WTC11 (cell line): ENCODE measurements at regions not wholly inside any gene's neighbourhood (a gene's known extent, or its start where the extent isn't known, plus 50 kb on each side); places are given as distances from the start of the nearest gene placed in this dataset.

Experiments
- ATAC-seq: fragments of 200-7000 bp; cut with Tn5 transposase; 2 replicates; pipeline ENCODE4 v1.10.0; 2021; ENCODE audit warnings: mild to moderate bottlenecking, moderate library complexity
- CTCF ChIA-PET: fragments of 300-600 bp; sonication (Branson Sonifier 250); formaldehyde crosslinking; loops from one replicate; lab custom pipeline; 2021; ENCODE audit warnings: antibody characterized with exemption; lab: Charles Lee
- POLR2A ChIA-PET: fragments of 350-600 bp; sonication (Branson Sonifier 250); formaldehyde crosslinking; loops from one replicate; lab custom pipeline; 2021; ENCODE audit warnings: antibody characterized with exemption; lab: Charles Lee
- DNase-seq: peaks from one replicate; pipeline ENCODE4 v3.0.0; 2021; ENCODE audit warnings: low spot score
- H3K27ac Mint-ChIP-seq: 2 replicates; pipeline ENCODE4 v1.8.0; 2021; ENCODE audit warnings: mixed read lengths
- H3K27me3 Mint-ChIP-seq: 2 replicates; pipeline ENCODE4 v1.8.0; 2021; ENCODE audit warnings: low read depth, mild to moderate bottlenecking, moderate library complexity, mixed read lengths
- H3K36me3 Mint-ChIP-seq: 2 replicates; pipeline ENCODE4 v1.8.0; 2021; ENCODE audit warnings: mixed read lengths
- H3K4me1 Mint-ChIP-seq: 2 replicates; pipeline ENCODE4 v1.8.0; 2022; ENCODE audit warnings: mixed read lengths
- H3K4me3 Mint-ChIP-seq: 2 replicates; pipeline ENCODE4 v1.8.0; 2021; ENCODE audit warnings: mild to moderate bottlenecking, moderate library complexity, mixed read lengths
- H3K9me3 Mint-ChIP-seq: 2 replicates; pipeline ENCODE4 v1.8.0; 2021; ENCODE audit warnings: mixed read lengths
- ARID4B ChIP-seq: sonication (generic); formaldehyde crosslinking; IDR thresholded peaks from 2 replicates; pipeline ENCODE4 v1.8.0; 2023; ENCODE audit warnings: missing genetic modification reagents, mild to moderate bottlenecking, borderline replicate concordance
- ATF1 ChIP-seq: sonication (generic); formaldehyde crosslinking; IDR thresholded peaks from 2 replicates; pipeline ENCODE4 v1.8.1; 2023; ENCODE audit warnings: mild to moderate bottlenecking, moderate library complexity, missing genetic modification reagents
- CDX4 ChIP-seq: fragments of 250-450 bp; sonication (Bioruptor Pico); IDR thresholded peaks from 2 replicates; pipeline ENCODE4 v1.9.0; 2021; ENCODE audit warnings: moderate library complexity, mild to moderate bottlenecking, inconsistent platforms, borderline replicate concordance
- EMX1 ChIP-seq: fragments of 250-450 bp; sonication (Bioruptor Pico); IDR thresholded peaks from 2 replicates; pipeline ENCODE4 v1.8.0; 2021; ENCODE audit warnings: mild to moderate bottlenecking
- FOXK1 ChIP-seq: sonication (generic); formaldehyde crosslinking; IDR thresholded peaks from 2 replicates; pipeline ENCODE4 v1.8.0; 2022; ENCODE audit warnings: mild to moderate bottlenecking, moderate library complexity, missing genetic modification reagents
- IRF2 ChIP-seq: sonication (generic); formaldehyde crosslinking; IDR thresholded peaks from 2 replicates; pipeline ENCODE4 v1.8.0; 2022; ENCODE audit warnings: low read depth, missing genetic modification reagents, borderline replicate concordance
- JUN ChIP-seq: sonication (generic); formaldehyde crosslinking; IDR thresholded peaks from 2 replicates; pipeline ENCODE4 v1.8.0; 2023; ENCODE audit warnings: mild to moderate bottlenecking, missing genetic modification reagents
- KAT7 ChIP-seq: sonication (generic); formaldehyde crosslinking; IDR thresholded peaks from 2 replicates; pipeline ENCODE4 v1.8.1; 2023; ENCODE audit warnings: missing genetic modification reagents, mild to moderate bottlenecking, borderline replicate concordance
- NFE2L1 ChIP-seq: sonication (generic); formaldehyde crosslinking; IDR thresholded peaks from 2 replicates; pipeline ENCODE4 v1.8.1; 2023; ENCODE audit warnings: missing genetic modification reagents
- NR1H2 ChIP-seq: sonication (generic); formaldehyde crosslinking; IDR thresholded peaks from 2 replicates; pipeline ENCODE4 v1.9.0; 2021; ENCODE audit warnings: mild to moderate bottlenecking, moderate library complexity, missing genetic modification reagents
- NR2C2 ChIP-seq: sonication (generic); formaldehyde crosslinking; IDR thresholded peaks from 2 replicates; pipeline ENCODE4 v1.8.0; 2022; ENCODE audit warnings: mild to moderate bottlenecking, missing genetic modification reagents
- RORB ChIP-seq: fragments of 250-450 bp; sonication (Bioruptor Pico); IDR thresholded peaks from 2 replicates; pipeline ENCODE4 v1.9.0; 2021; ENCODE audit warnings: mild to moderate bottlenecking
- SMAD3 ChIP-seq: sonication (generic); formaldehyde crosslinking; IDR thresholded peaks from 2 replicates; pipeline ENCODE4 v1.8.0; 2022; ENCODE audit warnings: missing genetic modification reagents, mild to moderate bottlenecking, borderline replicate concordance
- SMAD4 ChIP-seq: sonication (generic); formaldehyde crosslinking; IDR thresholded peaks from 2 replicates; pipeline ENCODE4 v1.8.0; 2022; ENCODE audit warnings: mild to moderate bottlenecking, missing genetic modification reagents
- TEAD4 ChIP-seq: sonication (generic); formaldehyde crosslinking; IDR thresholded peaks from 2 replicates; pipeline ENCODE4 v1.8.0; 2022; ENCODE audit warnings: mild to moderate bottlenecking, missing genetic modification reagents
- ZBTB43 ChIP-seq: sonication (generic); formaldehyde crosslinking; IDR thresholded peaks from 2 replicates; pipeline ENCODE4 v1.8.1; 2023; ENCODE audit warnings: mild to moderate bottlenecking, missing genetic modification reagents
- ZNF281 ChIP-seq: sonication (generic); formaldehyde crosslinking; IDR thresholded peaks from 2 replicates; pipeline ENCODE4 v1.8.0; 2023; ENCODE audit warnings: mild to moderate bottlenecking, missing genetic modification reagents
- ZNF425 ChIP-seq: fragments of 250-450 bp; sonication (Bioruptor Pico); conservative IDR thresholded peaks from 2 replicates; pipeline ENCODE4 v1.9.0; 2021; ENCODE audit warnings: mild to moderate bottlenecking
- ZSCAN18 ChIP-seq: fragments of 250-450 bp; sonication (Bioruptor Pico); IDR thresholded peaks from 2 replicates; pipeline ENCODE4 v2.1.2; 2022; ENCODE audit warnings: mild to moderate bottlenecking, moderate library complexity

- Mint-ChIP-seq H3K36me3 (no peaks in the 10 kb centered on the region; the same call in none of the 2 replicates), H3K27me3 (peaks cover 6% of the 10 kb centered on the region), H3K9me3 (peaks cover 12% of the 10 kb centered on the region), H3K27ac (no peak overlapping the region), H3K4me3 (no peak overlapping the region), H3K4me1 (peaks cover 15% of the 10 kb centered on the region)
- TF ChIP-seq NFE2L1 (CRISPR knock-in tag) (no peak), NR1H2 (CRISPR knock-in tag) (no peak), SMAD4 (no peak), CDX4 (no peak), SMAD3 (CRISPR knock-in tag) (no peak), JUN (no peak), ZNF425 (CRISPR knock-in tag) (no peak), FOXK1 (CRISPR knock-in tag) (no peak), ZSCAN18 (CRISPR knock-in tag) (no peak), ZNF281 (no peak), IRF2 (CRISPR knock-in tag) (no peak), ATF1 (no peak), EMX1 (CRISPR knock-in tag) (no peak), ZBTB43 (CRISPR knock-in tag) (no peak)
- DNase-seq, result no peak
- ChIA-PET POLR2A (no interaction called here), CTCF (no interaction called here)
- ATAC-seq, result no peak
Observed at GRCh38 chr20:58586565-58587093, 64.5 kb upstream of the STX16 start.

- ChIA-PET CTCF (no interaction called here), POLR2A (interaction anchor here (1.2 kb wide), 1 partner anchor 66 kb away, joined by 3 read pairs; no protein-coding TSS in a partner anchor)
- no peak overlapping the region for H3K4me3 Mint-ChIP-seq
- H3K4me1 Mint-ChIP-seq, result peaks cover 11% of the 10 kb centered on the region
- no peak overlapping the region for H3K27ac Mint-ChIP-seq
- H3K36me3 Mint-ChIP-seq, result no peaks in the 10 kb centered on the region; the same call in none of the 2 replicates
- H3K9me3 Mint-ChIP-seq, result peaks cover 17% of the 10 kb centered on the region
- no peak for DNase-seq
- peaks cover 9% of the 10 kb centered on the region for H3K27me3 Mint-ChIP-seq
- no peak for ATAC-seq
- TF ChIP-seq RORB (CRISPR knock-in tag), result no peak
- TF ChIP-seq TEAD4 (CRISPR knock-in tag), result no peak
- no peak for TF ChIP-seq ZNF281
- TF ChIP-seq ARID4B, result no peak
- no peak for TF ChIP-seq KAT7
- no peak for TF ChIP-seq NR2C2 (CRISPR knock-in tag)
- no peak for TF ChIP-seq FOXK1 (CRISPR knock-in tag)
Observed at GRCh38 chr20:58585753-58586540, 65.1 kb upstream of the STX16 start.
